A549 (cell line): ENCODE measurements at regions not wholly inside any gene's neighbourhood (a gene's known extent, or its start where the extent isn't known, plus 50 kb on each side); places are given as distances from the start of the nearest gene placed in this dataset.

Experiments used
- BHLHE40 ChIP-seq: IDR thresholded peaks from 2 replicates; pipeline ENCODE4 v1.6.1; 2012; ENCODE audit warnings: low read depth, low read length, inconsistent platforms
- CBX8 ChIP-seq: fragments of 200-600 bp; sonication (generic); IDR thresholded peaks from 2 replicates; pipeline ENCODE4 v1.6.1; 2016
- CTCF ChIP-seq: fragments of >200 bp; sonication (Bioruptor Twin); formaldehyde crosslinking; IDR thresholded peaks from 3 replicates; pipeline ENCODE4 v1.5.1; 2016
- KDM5A ChIP-seq: fragments of 200-600 bp; sonication (generic); IDR thresholded peaks from 2 replicates; pipeline ENCODE4 v1.6.1; 2016; ENCODE audit warnings: antibody characterized with exemption, mild to moderate bottlenecking
- NPAS2 ChIP-seq: fragments of 250-450 bp; sonication (Bioruptor Pico); IDR thresholded peaks from 2 replicates; pipeline ENCODE4 v1.8.0; 2022; ENCODE audit warnings: mild to moderate bottlenecking, moderate library complexity, borderline replicate concordance
- POLR2A ChIP-seq: IDR thresholded peaks from 2 replicates; pipeline ENCODE4 v1.6.1; 2012; ENCODE audit warnings: mild to moderate bottlenecking, low read length
- SMC3 ChIP-seq: fragments of >200 bp; sonication (Bioruptor Twin); formaldehyde crosslinking; IDR thresholded peaks from 3 replicates; pipeline ENCODE4 v1.6.1; 2018; ENCODE audit warnings: inconsistent platforms
- TF ChIP-seq, protein P1 (sequence below): IDR thresholded peaks from 2 replicates; pipeline ENCODE4 v1.6.1; 2012
- TF ChIP-seq, protein P2 (sequence below): fragments of 150-350 bp; IDR thresholded peaks from 2 replicates; pipeline ENCODE4 v1.6.1; 2014; ENCODE audit warnings: low read depth, mild to moderate bottlenecking, low read length

DNA sequence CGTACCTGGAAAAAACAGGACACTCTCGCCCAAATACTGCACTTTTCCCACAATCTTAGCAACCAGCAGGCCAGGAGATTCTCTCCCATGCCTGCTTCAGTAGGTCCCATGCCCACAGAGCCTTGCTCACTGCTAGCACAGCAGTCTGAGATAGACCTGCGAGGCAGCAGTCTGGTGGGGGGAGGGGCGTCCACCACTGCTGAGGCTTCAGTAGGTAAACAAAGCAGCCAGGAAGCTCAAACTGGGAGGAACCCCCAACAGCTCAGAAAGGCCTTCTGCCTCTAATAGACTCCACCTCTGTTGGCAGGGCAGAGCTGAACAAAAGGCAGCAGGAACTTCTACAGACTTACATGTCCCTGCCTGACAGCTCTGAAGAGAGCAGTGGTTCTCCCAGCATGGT, 1202.8 kb upstream of the ACVR2A start:
- TF ChIP-seq, protein P1, sequence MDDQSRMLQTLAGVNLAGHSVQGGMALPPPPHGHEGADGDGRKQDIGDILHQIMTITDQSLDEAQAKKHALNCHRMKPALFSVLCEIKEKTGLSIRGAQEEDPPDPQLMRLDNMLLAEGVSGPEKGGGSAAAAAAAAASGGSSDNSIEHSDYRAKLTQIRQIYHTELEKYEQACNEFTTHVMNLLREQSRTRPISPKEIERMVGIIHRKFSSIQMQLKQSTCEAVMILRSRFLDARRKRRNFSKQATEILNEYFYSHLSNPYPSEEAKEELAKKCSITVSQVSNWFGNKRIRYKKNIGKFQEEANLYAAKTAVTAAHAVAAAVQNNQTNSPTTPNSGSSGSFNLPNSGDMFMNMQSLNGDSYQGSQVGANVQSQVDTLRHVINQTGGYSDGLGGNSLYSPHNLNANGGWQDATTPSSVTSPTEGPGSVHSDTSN = no peak
- TF ChIP-seq CTCF = no peak
- TF ChIP-seq KDM5A = no peak
- no peak for TF ChIP-seq NPAS2 (CRISPR knock-in tag)
- no peak for TF ChIP-seq POLR2A
- no peak for TF ChIP-seq BHLHE40
- TF ChIP-seq, protein P2, sequence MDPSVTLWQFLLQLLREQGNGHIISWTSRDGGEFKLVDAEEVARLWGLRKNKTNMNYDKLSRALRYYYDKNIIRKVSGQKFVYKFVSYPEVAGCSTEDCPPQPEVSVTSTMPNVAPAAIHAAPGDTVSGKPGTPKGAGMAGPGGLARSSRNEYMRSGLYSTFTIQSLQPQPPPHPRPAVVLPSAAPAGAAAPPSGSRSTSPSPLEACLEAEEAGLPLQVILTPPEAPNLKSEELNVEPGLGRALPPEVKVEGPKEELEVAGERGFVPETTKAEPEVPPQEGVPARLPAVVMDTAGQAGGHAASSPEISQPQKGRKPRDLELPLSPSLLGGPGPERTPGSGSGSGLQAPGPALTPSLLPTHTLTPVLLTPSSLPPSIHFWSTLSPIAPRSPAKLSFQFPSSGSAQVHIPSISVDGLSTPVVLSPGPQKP = no peak
- TF ChIP-seq CBX8 = no peak
- TF ChIP-seq SMC3 = no peak
